Activated naive CD4-positive, alpha-beta T cell treated with anti-CD3 and anti-CD28 coated beads, Interleukin-2, amount 50 U/mL, for 72 hours (primary cell): ENCODE measurements at regions not wholly inside any gene's neighbourhood (a gene's known extent, or its start where the extent isn't known, plus 50 kb on each side); places are given as distances from the start of the nearest gene placed in this dataset.

Experiments used
- ATAC-seq, 2 donors: fragments of 150-1000 bp; cut with Tn5 transposase; 2 replicates each; pipeline ENCODE4 v1.10.0; 2021; ENCODE audit warnings: mild to moderate bottlenecking in 2 of 2, moderate library complexity in 2 of 2
- DNase-seq, 2 donors: peaks; one replicate each; pipeline ENCODE4 v3.0.0; 2021 to 2022; ENCODE audit warnings: low spot score in 2 of 2
- H3K27ac Mint-ChIP-seq, 2 donors: one replicate each; pipeline ENCODE4 v1.8.0; 2022; ENCODE audit warnings: mild to moderate bottlenecking in 2 of 2, mixed read lengths in 2 of 2
- H3K36me3 Mint-ChIP-seq, 2 donors: one replicate each; pipeline ENCODE4 v1.8.0; 2022; ENCODE audit warnings: mixed read lengths in 2 of 2
- H3K9me3 Mint-ChIP-seq, 2 donors: one replicate each; pipeline ENCODE4 v1.8.0; 2022; ENCODE audit warnings: mixed read lengths in 2 of 2

DNA sequence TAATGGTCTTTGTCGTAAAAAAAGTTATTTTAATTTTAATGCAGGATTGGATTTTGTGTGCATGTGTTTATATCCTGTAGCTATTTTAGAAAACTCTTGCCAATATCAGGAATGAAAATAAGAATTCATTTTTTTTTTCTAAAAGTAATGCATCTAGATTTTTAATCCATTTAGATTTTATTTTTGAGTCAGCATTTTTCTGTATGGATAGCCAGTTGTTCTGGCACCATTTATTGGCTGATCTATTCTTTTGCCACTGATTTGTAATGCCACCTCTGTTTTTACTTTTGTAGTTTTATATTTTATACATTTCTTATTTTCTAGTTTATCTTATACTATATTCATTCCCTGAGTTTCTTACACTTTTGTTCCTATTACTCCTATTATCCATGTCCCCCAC is 343.0 kb downstream of the FOXG1 start:
- no peak for DNase-seq
- peaks cover 11 to 24% of the 10 kb centered on the region in 2 donors for H3K9me3 Mint-ChIP-seq
- H3K36me3 Mint-ChIP-seq = no peaks in the 10 kb centered on the region

DNA sequence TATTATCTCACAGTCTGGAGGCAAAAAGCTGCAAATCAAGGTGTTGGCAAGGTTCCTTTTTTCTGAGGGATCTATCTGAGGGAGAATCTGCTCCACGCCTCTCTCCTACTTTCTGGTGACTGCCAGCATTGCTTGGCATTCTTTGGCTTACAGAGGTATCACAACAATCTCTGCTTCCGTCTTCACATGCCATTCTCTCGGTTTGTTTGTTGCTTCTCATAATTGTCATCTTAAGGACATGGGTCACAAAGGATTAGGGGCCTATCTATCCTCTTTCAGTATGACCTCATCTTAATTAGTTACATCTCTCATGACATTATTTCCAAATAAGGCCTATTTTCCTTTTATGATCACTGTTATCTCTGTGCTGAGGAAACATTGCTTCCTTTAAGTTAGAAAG is 345.0 kb downstream of the FOXG1 start:
- Mint-ChIP-seq H3K27ac (no peak overlapping the region), H3K9me3 (peaks cover 4 to 15% of the 10 kb centered on the region in 2 donors), H3K36me3 (no peaks in the 10 kb centered on the region)
- no peak for ATAC-seq
- DNase-seq = no peak

More for the DNA sequence above, 343.0 kb downstream of the FOXG1 start:
- ATAC-seq = no peak
- no peak overlapping the region for H3K27ac Mint-ChIP-seq

DNA sequence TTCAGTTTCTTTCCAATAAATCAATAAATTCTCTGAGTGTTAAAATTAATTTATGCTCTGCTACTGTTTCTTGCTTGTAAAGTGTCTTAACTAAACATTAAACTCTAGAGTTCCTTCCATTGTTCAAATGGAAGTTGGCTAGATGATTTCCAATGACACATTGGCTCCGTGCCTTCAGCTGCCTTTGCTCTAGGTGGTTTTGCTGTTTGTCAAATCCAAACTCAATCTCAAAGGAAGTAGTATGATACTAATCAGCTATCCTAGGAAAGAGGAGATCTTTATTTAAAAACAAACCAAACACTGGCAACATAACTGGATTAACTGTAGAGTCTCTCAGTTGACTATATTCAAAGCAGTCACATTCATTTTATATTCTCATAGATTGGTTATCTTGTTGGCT is 356.4 kb downstream of the FOXG1 start:
- Mint-ChIP-seq H3K36me3 (peaks cover 0 to 7% of the 10 kb centered on the region in 2 donors), H3K27ac (no peak overlapping the region), H3K9me3 (peaks cover 25 to 28% of the 10 kb centered on the region in 2 donors)
- DNase-seq = no peak
- no peak for ATAC-seq

DNA sequence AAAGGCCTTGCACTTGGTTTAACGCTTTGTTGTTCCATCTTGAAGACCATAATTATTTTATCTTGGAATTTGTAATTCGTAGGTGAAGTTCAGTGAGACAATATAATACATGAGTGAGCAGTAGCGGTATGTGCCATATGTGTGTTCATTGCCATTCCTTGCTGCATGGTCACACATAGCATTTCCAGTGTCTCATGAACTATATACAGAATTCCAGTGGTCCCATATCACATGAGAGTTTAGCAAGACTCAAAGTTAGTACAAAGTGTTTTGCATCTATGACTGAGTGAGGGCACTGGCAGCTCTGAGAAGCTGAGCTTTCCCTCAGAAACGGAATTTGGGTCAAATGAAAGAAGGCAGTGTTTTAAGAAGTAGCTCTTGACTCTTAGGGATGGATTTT is 359.8 kb downstream of the FOXG1 start:
- no peak for ATAC-seq
- peaks cover 0 to 7% of the 10 kb centered on the region in 2 donors for H3K36me3 Mint-ChIP-seq
- peaks cover 21 to 24% of the 10 kb centered on the region in 2 donors for H3K9me3 Mint-ChIP-seq
- H3K27ac Mint-ChIP-seq = no peak overlapping the region
- no peak for DNase-seq

DNA sequence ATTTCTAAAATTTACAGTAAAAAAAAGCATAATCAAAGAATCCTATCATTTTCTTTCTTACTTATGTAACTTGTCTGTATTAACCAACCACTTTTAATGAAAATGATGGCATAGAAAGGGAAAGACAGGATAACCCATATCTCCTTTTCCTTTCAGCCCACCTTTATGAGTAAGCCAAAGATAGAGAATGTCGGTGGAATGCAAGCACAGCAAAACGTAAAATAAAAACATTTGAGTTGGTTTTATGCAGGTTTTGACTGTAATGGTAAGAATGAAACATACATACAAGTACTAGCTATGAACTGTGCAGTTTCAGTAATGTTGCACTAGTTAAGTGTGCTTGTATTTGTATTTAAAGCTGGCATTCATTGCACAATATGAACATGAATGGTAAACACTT is 360.3 kb downstream of the FOXG1 start:
- Mint-ChIP-seq H3K36me3 (peaks cover 0 to 7% of the 10 kb centered on the region in 2 donors), H3K27ac (no peak overlapping the region), H3K9me3 (peaks cover 21 to 24% of the 10 kb centered on the region in 2 donors)
- no peak for DNase-seq
- ATAC-seq = no peak

DNA sequence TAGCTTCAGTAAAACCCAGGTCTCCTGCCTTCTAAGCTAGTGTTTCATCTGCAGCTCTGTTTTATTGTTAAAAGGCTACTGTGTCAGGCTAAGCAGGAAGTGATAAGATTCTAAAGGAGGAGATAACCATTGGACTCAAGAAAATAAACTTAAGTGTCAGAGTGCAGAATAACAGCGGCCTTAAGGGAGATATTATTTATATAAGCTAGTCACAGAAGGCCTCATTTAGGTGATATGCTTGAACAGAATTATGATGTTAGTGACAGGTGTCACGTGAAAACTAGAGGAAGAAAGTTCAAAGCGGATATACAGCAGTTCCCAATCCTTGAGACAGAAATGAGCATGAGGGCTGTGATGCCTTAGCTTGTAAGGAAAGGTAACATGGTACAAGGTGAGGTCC is 373.4 kb downstream of the FOXG1 start:
- peaks cover 12 to 13% of the 10 kb centered on the region in 2 donors for H3K9me3 Mint-ChIP-seq
- DNase-seq (no peak), ATAC-seq (no peak)
- H3K36me3 Mint-ChIP-seq = no peaks in the 10 kb centered on the region
- no peak overlapping the region for H3K27ac Mint-ChIP-seq

DNA sequence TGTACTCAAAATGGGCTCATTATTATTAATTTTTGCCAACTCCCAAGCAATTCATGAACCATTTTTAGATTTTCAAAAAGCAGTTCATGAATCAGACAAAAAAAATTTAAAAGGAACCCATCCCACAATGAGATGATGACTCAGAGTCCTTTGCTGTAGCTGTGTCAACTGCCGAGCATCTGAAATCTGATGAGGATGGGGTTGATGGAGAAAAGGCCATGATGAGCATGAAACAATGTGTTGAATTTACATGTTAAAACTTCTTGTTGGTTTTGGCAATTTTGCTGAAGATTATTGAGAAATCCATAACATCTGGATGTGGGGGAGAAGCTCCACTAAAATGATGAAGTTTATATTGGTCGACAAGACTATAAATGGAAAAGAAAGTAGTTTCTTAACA is 378.0 kb downstream of the FOXG1 start:
- no peak for ATAC-seq
- Mint-ChIP-seq H3K27ac (no peak overlapping the region), H3K36me3 (no peaks in the 10 kb centered on the region), H3K9me3 (peaks cover 7 to 9% of the 10 kb centered on the region in 2 donors)
- no peak for DNase-seq

DNA sequence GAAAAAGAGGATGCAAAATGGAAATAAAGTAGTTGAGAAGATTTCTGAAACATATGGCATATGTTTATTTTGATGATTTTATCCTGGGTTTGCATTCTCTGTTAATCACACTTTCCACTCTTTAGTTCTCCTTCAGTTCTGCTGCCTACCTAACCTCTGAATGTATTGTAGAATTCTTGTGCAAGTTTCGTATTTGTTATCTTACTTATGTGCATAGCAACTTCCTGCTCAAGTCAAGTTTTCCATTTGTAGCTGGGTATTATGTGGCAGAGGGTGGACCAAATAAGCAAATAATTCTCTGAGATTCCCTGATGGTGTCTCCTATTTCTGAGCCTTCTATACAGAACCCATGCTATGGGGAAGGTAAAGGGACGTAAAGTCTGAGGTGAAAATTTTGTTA is 381.6 kb downstream of the FOXG1 start:
- peaks cover 12 to 13% of the 10 kb centered on the region in 2 donors for H3K9me3 Mint-ChIP-seq
- DNase-seq = no peak
- ATAC-seq = no peak
- H3K27ac Mint-ChIP-seq = no peak overlapping the region
- H3K36me3 Mint-ChIP-seq = no peaks in the 10 kb centered on the region

DNA sequence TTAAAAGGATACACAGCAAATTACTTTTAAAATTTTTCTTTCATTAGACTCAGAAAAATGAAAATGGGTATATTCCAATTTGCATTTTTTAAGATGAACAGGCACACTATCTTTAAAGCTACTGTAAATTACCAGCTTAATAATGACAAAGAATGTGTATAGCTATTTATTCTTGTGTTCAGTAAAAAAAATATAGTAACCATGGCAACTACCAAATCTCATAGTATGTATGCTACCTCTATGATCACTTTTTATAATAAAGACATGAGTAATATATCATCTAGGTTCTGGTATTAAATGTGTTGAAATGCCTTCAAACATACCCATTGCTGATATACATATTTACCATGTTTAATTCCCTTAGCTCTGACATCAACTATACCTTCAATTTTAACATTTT is 383.2 kb downstream of the FOXG1 start:
- peaks cover 16 to 17% of the 10 kb centered on the region in 2 donors for H3K9me3 Mint-ChIP-seq
- H3K36me3 Mint-ChIP-seq = no peaks in the 10 kb centered on the region
- no peak for ATAC-seq
- DNase-seq = no peak
- no peak overlapping the region for H3K27ac Mint-ChIP-seq

DNA sequence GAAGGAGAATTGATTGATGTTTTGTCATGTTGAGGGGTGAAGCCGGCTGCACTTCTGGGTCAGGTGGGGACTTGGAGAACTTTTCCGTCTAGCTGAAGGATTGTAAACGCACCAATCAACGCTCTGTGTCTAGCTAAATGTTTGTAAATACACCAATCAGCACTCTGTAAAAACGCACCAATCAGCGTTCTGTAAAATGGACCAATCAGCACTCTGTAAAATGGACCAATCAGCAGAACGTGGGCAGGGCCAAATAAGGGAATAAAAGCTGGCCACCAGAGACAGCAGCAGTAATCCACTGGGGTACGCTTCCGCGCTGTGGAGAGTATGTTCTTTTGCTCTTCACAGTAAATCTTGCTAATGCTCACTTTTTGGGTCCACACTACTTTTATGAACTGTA is 384.1 kb downstream of the FOXG1 start:
- Mint-ChIP-seq H3K36me3 (no peaks in the 10 kb centered on the region), H3K9me3 (peaks cover 17 to 19% of the 10 kb centered on the region in 2 donors)

DNA sequence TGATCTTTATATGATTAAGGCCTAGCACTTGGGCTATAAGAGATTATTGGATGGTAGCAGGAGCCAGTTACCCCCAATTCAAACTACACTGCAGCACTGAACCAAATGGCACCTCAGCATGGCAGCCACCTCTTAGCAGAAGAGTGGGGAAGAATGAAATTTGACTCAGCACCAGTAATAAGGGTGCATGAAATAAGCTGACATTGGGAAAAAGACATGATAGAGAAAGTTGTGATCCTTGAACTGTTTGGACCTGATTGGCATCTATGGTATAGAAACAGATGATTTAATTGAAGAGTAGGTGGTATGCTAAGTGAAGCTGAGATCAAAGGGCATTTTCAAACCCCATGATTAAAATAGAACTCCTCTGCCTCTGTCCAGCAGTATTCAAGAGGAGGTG is 389.5 kb downstream of the FOXG1 start:
- Mint-ChIP-seq H3K27ac (no peak overlapping the region), H3K36me3 (no peaks in the 10 kb centered on the region), H3K9me3 (peaks cover 17 to 20% of the 10 kb centered on the region in 2 donors)
- no peak for DNase-seq
- ATAC-seq = no peak

More for the DNA sequence above, 384.1 kb downstream of the FOXG1 start:
- ATAC-seq = no peak
- no peak overlapping the region for H3K27ac Mint-ChIP-seq
- DNase-seq = no peak

DNA sequence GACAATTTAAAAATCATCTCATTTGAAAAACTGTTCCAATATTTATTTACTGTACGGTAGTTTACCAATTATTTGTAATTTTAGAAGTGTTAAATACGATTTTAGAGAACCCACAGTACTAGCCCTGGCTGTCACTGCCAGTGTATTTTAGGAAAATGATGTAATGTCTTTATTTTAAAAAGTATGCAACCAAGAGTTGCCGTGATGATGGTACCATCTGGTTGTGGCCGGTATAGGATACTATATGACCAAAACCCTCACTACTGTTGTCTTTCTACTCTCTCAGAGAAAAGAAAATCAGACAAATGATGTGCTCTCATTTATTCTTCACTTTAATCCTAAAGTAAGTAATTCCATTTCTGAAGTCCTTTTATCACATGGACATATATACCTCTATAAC is 395.0 kb downstream of the FOXG1 start:
- Mint-ChIP-seq H3K36me3 (no peaks in the 10 kb centered on the region), H3K9me3 (peaks cover 3 to 9% of the 10 kb centered on the region in 2 donors), H3K27ac (no peak overlapping the region)
- no peak for DNase-seq
- no peak for ATAC-seq

DNA sequence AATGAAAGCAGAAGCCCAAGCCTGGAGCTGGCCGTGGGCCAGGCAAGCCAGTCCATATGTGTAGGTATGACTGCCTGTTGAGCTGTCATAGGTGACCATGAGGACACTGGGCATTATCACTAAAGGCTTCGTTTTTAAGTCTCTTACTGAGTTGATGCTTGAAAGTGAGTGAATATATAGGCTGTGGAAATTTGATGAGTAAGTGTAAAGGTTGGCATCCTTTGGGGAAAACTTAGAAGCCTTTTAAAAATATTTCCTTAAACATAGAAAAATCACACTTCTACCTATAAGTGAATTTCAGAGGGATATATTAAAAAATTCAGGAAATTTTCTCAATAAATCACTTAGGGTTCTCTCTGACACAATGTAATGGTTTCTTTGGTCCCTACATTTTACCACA is 396.5 kb downstream of the FOXG1 start:
- H3K27ac Mint-ChIP-seq = no peak overlapping the region
- H3K36me3 Mint-ChIP-seq = no peaks in the 10 kb centered on the region
- ATAC-seq = no peak

DNA sequence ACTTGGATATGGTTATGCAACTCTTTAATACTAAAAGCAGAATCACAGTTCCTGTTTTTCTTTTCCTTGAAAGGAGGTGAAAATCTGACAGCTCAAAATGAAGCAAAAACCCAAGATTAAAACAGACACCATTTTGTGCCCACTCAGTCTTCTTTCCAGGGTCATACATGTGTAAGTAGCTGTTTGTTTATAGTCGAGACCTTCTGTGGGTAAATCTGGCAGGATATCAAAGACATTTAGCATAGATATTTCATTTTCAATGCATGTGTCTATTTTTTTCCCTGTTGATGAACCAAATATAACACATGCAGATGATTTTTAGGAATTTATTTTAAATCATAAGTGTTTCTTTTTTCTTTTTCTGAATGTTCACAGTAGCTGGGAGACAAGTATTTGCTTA is 398.8 kb downstream of the FOXG1 start:
- ATAC-seq (no peak), DNase-seq (no peak)
- H3K36me3 Mint-ChIP-seq = no peaks in the 10 kb centered on the region
- peaks cover 3 to 5% of the 10 kb centered on the region in 2 donors for H3K9me3 Mint-ChIP-seq
- H3K27ac Mint-ChIP-seq = no peak overlapping the region

More for the DNA sequence above, 396.5 kb downstream of the FOXG1 start:
- DNase-seq = no peak
- peaks cover 3 to 5% of the 10 kb centered on the region in 2 donors for H3K9me3 Mint-ChIP-seq

DNA sequence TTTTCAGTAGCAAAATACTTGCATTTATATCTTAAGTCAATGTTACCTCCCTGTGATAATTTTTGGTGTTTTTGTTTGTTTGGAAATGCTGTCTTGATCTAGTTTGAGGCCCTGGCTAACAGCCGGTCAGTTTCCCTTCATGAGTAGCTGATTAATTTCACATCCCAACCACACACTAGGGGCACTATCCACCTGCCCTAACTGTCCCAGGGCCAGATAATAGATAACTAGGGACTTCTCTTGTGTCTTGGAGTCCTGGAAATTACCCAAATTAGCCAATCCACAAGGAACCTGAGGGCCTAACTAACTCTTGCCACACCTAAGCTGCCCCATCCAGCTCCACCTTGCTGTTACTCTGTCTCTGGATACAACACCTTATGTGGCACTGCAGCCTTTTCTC is 399.9 kb downstream of the FOXG1 start:
- no peak for ATAC-seq
- H3K36me3 Mint-ChIP-seq = no peaks in the 10 kb centered on the region
- no peak for DNase-seq
- H3K27ac Mint-ChIP-seq = no peak overlapping the region
- H3K9me3 Mint-ChIP-seq = peaks cover 7 to 8% of the 10 kb centered on the region in 2 donors

DNA sequence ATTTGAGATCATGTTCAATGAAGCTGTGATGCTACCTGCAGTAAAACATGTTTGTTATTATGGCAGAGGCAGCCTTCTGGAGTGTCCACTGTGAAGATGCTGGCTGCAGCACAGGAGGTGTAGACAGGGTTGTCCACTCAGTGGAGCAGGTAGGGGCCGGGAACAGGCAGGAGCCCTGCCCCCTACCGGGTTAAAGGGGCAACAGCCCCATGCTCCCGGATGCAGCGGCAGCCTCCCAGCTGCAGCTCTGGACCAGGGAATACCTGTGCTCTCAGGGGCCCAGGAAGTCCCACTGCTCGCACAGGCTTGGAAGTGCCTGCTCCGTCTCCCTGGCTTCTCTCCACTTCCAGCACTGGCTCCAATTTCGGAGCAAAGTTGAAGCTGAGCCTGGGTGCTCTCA is 401.6 kb downstream of the FOXG1 start:
- Mint-ChIP-seq H3K27ac (no peak overlapping the region), H3K36me3 (no peaks in the 10 kb centered on the region), H3K9me3 (peaks cover 12 to 13% of the 10 kb centered on the region in 2 donors)
- no peak for DNase-seq
- ATAC-seq = no peak

DNA sequence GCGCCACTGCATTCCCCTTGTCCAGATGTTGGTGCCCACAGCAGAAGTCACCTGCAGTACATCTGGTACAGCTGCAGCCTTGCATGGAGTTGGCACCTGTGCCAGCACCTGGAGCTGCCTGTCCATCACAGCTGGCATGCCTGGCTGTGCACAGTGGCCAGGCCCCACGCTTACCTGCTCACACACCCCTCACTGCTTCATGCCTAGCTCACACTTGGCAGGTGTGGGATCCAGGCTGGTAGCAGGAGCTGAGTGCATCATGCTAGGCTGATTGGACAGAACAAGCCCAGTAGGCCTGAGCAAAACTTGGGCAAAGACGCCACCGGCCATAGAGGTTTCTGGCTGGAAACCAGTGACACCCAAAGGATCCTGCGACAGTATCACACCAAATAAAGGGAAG is 402.8 kb downstream of the FOXG1 start:
- Mint-ChIP-seq H3K27ac (no peak overlapping the region), H3K36me3 (peaks cover 0 to 6% of the 10 kb centered on the region in 2 donors)
- ATAC-seq = no peak

DNA sequence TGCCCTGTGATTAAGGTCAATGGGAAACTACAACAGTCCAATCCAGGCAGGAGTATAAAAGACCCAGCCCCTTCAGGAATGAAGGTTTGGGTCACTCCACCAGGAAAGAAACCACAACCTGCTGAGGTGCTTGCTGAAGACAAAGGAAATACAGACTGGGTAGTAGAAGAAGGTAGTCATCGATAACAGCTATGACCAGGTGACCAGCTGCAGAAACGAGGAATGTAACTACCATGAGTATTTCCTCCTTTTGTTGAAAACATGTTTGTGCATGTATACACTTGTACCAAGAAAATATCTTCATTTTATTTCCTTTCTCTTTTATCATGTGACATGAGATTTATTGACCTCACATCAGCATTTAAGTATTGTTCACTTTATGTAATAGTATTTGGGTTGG is 409.1 kb downstream of the FOXG1 start:
- no peak overlapping the region for H3K27ac Mint-ChIP-seq
- H3K36me3 Mint-ChIP-seq = peaks cover 0 to 6% of the 10 kb centered on the region in 2 donors
- ATAC-seq = no peak
- DNase-seq = no peak
- peaks cover 26 to 34% of the 10 kb centered on the region in 2 donors for H3K9me3 Mint-ChIP-seq

More for the DNA sequence above, 402.8 kb downstream of the FOXG1 start:
- no peak for DNase-seq
- H3K9me3 Mint-ChIP-seq = peaks cover 15 to 19% of the 10 kb centered on the region in 2 donors

DNA sequence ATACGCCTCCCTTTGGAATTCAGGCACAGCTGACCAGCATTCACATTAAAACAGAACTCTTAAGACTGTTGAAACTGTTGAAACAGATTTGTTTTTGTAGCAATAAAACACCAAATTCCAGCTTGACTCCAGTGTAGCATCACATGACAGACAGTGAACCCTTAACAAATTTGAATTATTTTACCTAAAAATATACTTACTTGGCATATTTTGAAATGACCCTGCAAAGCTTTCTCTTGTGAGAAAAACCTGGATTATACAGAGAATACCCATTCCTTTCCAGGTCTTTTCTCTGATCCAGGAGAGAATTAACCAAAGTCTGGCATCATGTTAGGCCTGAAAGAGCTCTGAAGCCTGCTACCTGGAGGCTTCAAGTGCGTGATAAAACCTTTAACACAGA is 410.3 kb downstream of the FOXG1 start:
- Mint-ChIP-seq H3K9me3 (peaks cover 19 to 27% of the 10 kb centered on the region in 2 donors), H3K36me3 (peaks cover 0 to 6% of the 10 kb centered on the region in 2 donors)

More for the DNA sequence above, 410.3 kb downstream of the FOXG1 start:
- no peak for DNase-seq
- no peak for ATAC-seq
- no peak overlapping the region for H3K27ac Mint-ChIP-seq
